Mesothelial cell of epicardium (in vitro differentiated cells): ENCODE measurements at regions not wholly inside any gene's neighbourhood (a gene's known extent, or its start where the extent isn't known, plus 50 kb on each side); places are given as distances from the start of the nearest gene placed in this dataset.

Experiments used
- DNase-seq, 2 experiments: peaks; one replicate each; pipeline ENCODE4 v3.0.0; 2021; ENCODE audit warnings: low spot score in 2 of 2; ENCODE audit not compliant: unreplicated experiment in 2 of 2
- H3K27ac Mint-ChIP-seq: 2 replicates; pipeline ENCODE4 v1.8.0; 2021; ENCODE audit warnings: mixed read lengths
- H3K27me3 Mint-ChIP-seq: 2 replicates; pipeline ENCODE4 v1.8.0; 2021; ENCODE audit warnings: low read depth, mixed read lengths
- H3K36me3 Mint-ChIP-seq: 2 replicates; pipeline ENCODE4 v1.8.0; 2021; ENCODE audit warnings: mixed read lengths
- H3K4me1 Mint-ChIP-seq: 2 replicates; pipeline ENCODE4 v1.8.0; 2021; ENCODE audit warnings: mixed read lengths
- H3K4me3 Mint-ChIP-seq: 2 replicates; pipeline ENCODE4 v1.8.0; 2021; ENCODE audit warnings: mild to moderate bottlenecking, moderate library complexity, mixed read lengths
- H3K9me3 Mint-ChIP-seq: 2 replicates; pipeline ENCODE4 v1.8.0; 2021; ENCODE audit warnings: mixed read lengths
- TF ChIP-seq, protein P1 (sequence below): fragments of 200-600 bp; sonication (generic); IDR thresholded peaks from one replicate; pipeline ENCODE4 v1.5.0; 2021; ENCODE audit warnings: antibody characterized with exemption; ENCODE audit not compliant: unreplicated experiment

GRCh38 chr5:74161170-74161569 is 479.4 kb downstream of the ENC1 start:
- Mint-ChIP-seq H3K36me3 (no peaks in the 10 kb centered on the region), H3K4me3 (no peak overlapping the region), H3K27me3 (no peaks in the 10 kb centered on the region), H3K27ac (no peak overlapping the region), H3K4me1 (peaks cover 13% of the 10 kb centered on the region), H3K9me3 (no peaks in the 10 kb centered on the region)
- DNase-seq: no peak
- TF ChIP-seq, protein P1, sequence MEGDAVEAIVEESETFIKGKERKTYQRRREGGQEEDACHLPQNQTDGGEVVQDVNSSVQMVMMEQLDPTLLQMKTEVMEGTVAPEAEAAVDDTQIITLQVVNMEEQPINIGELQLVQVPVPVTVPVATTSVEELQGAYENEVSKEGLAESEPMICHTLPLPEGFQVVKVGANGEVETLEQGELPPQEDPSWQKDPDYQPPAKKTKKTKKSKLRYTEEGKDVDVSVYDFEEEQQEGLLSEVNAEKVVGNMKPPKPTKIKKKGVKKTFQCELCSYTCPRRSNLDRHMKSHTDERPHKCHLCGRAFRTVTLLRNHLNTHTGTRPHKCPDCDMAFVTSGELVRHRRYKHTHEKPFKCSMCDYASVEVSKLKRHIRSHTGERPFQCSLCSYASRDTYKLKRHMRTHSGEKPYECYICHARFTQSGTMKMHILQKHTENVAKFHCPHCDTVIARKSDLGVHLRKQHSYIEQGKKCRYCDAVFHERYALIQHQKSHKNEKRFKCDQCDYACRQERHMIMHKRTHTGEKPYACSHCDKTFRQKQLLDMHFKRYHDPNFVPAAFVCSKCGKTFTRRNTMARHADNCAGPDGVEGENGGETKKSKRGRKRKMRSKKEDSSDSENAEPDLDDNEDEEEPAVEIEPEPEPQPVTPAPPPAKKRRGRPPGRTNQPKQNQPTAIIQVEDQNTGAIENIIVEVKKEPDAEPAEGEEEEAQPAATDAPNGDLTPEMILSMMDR: no peak

GRCh38 chr5:74156728-74157383 is 483.7 kb downstream of the ENC1 start:
- Mint-ChIP-seq H3K4me3 (no peak overlapping the region), H3K4me1 (peaks cover 12% of the 10 kb centered on the region), H3K36me3 (no peaks in the 10 kb centered on the region), H3K9me3 (no peaks in the 10 kb centered on the region), H3K27ac (no peak overlapping the region), H3K27me3 (no peaks in the 10 kb centered on the region)
- no peak for DNase-seq
- TF ChIP-seq, protein P1: no peak

- DNase-seq: no peak
- Mint-ChIP-seq H3K9me3 (peaks cover 1% of the 10 kb centered on the region), H3K4me1 (peaks cover 11% of the 10 kb centered on the region), H3K4me3 (no peak overlapping the region), H3K27me3 (no peaks in the 10 kb centered on the region), H3K27ac (no peak overlapping the region), H3K36me3 (no peaks in the 10 kb centered on the region)
- TF ChIP-seq, protein P1: no peak
Observed at GRCh38 chr5:74155501-74155900, 485.0 kb downstream of the ENC1 start.

DNA sequence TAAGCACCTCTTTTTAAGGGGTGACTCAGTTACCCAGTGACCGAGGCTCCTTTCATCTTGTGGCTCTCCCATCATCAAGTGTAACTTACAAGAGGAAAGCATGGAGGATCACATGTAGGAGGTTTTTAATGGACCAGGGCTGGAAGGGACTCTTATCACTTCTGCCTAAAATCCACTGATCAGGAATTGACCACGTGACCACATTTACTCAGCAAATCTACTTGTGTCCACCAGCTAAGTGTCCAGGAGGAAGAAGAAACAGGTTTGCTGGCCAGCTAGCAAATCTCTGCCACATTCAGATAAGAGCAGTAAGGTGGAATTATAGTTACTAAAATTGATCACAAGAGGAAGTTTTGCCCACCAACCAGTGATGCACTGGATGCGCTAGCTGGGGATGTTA is 486.0 kb downstream of the ENC1 start:
- TF ChIP-seq, protein P1: no peak

DNA sequence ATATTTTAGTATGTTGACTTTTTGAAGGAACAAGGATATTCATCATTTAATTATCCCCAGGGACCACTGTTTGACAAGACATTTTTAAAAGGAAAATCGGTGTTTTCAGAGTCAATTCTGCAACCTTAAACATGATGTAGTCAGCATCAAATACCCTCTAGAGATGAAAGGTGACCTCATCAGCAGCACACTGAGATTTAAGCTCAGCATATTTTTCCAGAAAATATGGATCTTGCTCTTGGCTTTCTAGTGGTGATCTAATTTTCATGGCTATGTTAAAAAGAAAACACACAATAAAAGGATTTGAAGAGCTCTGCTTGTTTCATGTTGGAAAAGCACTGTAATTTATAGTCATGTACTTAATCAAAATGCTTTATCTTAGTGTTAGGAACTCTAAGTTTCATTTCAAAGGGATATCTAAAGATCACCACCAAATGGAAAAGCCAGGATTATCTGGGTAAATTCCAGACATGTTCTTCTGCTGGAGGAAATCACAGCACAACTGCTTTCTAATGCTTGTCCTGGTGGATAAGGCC is 487.2 kb downstream of the ENC1 start:
- H3K9me3 Mint-ChIP-seq: peaks cover 4% of the 10 kb centered on the region
- no peak overlapping the region for H3K4me3 Mint-ChIP-seq
- H3K27me3 Mint-ChIP-seq: no peaks in the 10 kb centered on the region
- H3K36me3 Mint-ChIP-seq: no peaks in the 10 kb centered on the region
- H3K27ac Mint-ChIP-seq: peak overlapping the region; percentile 71
- TF ChIP-seq, protein P1: no peak
- DNase-seq: no peak
- H3K4me1 Mint-ChIP-seq: peaks cover 11% of the 10 kb centered on the region

More for the DNA sequence above, 486.0 kb downstream of the ENC1 start:
- Mint-ChIP-seq H3K9me3 (peaks cover 4% of the 10 kb centered on the region), H3K27me3 (no peaks in the 10 kb centered on the region), H3K4me1 (peaks cover 11% of the 10 kb centered on the region), H3K4me3 (no peak overlapping the region), H3K36me3 (no peaks in the 10 kb centered on the region), H3K27ac (no peak overlapping the region)
- DNase-seq: no peak
